ENCODE measurements at regions not wholly inside any gene's neighbourhood (a gene's known extent, or its start where the extent isn't known, plus 50 kb on each side); places are given as distances from the start of the nearest gene placed in this dataset.

- no peak for DNase-seq
Observed at GRCh38 chr6:41474213-41474933, 71.8 kb upstream of the FOXP4 start.

GRCh38 chr6:41475164-41475563 is 71.0 kb upstream of the FOXP4 start:
- DNase-seq, result peak; percentile 1

- DNase-seq, result no peak
Observed at GRCh38 chr6:41475737-41476357, 70.3 kb upstream of the FOXP4 start.

- no peak for DNase-seq
Observed at GRCh38 chr6:41476401-41476800, 69.8 kb upstream of the FOXP4 start.

- peak; percentile 5 for DNase-seq
Observed at GRCh38 chr6:41477572-41477971, 68.6 kb upstream of the FOXP4 start.

GRCh38 chr6:41483943-41484342 is 62.2 kb upstream of the FOXP4 start:
- DNase-seq, result no peak

GRCh38 chr6:41487860-41488432 is 58.2 kb upstream of the FOXP4 start:
- no peak for DNase-seq

- peak; percentile 55 for DNase-seq
Observed at GRCh38 chr6:41488433-41489119, 57.6 kb upstream of the FOXP4 start.

- DNase-seq, result peak; percentile 85
Observed at GRCh38 chr6:41489120-41489851, 56.9 kb upstream of the FOXP4 start.

GRCh38 chr6:41492261-41492891 is 53.8 kb upstream of the FOXP4 start:
- DNase-seq, result peak; percentile 35

- DNase-seq, result no peak
Observed at GRCh38 chr6:41494212-41495110, 51.7 kb upstream of the FOXP4 start.

Data from right hindlimb (tissue), 1 donor.